ENCODE measurements at regions not wholly inside any gene's neighbourhood (a gene's known extent, or its start where the extent isn't known, plus 50 kb on each side); places are given as distances from the start of the nearest gene placed in this dataset.

- DNase-seq = no peak
Measured at GRCh38 chr20:18972251-18972876, 158.8 kb downstream of the SCP2D1 start.

GRCh38 chr20:18973529-18974173 lies 160.1 kb downstream of the SCP2D1 start:
- DNase-seq = no peak

DNA sequence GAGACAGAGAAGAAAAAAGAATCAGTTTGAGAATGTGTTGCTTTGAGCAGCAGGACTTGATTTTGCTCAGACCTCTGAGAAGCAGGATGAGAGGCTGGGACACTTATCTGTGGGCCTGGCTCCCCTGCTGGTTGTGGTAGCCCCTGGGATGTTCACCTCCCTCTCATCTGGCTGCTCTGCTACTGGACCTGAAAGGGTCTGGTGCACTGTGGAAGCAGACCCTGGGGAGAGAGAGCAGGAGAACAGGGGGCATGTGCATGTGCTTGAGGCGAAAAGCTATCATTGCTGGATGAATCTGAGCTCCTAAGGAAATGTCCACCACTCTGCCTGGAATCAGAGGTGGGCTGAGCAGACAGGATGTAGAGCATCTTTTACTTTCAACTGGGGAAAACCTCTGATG lies 161.1 kb downstream of the SCP2D1 start:
- DNase-seq = no peak

DNA sequence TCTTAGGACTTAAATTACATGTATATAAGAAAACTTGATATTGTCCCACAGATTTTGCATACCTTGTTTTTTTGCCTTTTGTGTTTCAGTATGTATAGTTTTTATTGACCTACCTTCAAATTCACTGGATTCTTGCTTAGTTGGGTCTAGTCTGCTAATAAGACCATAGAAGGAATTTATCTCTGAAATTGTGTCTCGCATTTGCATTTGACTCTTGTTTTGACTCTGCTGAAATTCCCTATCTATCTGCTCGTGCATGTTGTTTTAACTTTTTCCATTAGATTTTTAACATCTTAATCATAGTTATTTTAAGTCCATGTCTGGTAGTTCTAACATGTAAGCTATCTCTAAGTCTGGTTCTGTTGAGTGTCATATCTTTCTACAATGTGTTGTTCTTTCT lies 163.9 kb downstream of the SCP2D1 start:
- no peak for DNase-seq

- no peak for DNase-seq
Measured at GRCh38 chr20:18978311-18978710, 164.7 kb downstream of the SCP2D1 start.

DNA sequence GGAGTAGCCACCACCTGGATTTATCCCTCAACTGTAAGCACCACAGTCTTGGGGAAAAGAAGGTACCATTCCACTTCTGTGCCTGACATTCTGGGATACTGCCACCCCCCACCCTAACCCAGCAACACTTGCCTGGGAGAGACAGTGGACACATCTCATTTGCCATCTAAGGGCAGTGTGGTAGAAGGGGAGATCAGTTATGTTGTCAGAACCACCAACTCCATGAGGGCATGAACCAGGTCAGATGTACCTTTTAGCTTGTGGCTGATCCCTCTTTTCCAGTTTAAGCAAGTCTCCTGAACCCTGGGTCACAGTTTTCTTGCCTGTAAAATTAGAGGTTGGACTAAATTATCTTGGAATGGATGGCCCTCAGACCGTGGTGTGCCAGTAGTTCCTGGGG lies 165.5 kb downstream of the SCP2D1 start:
- no peak for DNase-seq

GRCh38 chr20:18981962-18982539 lies 168.5 kb downstream of the SCP2D1 start:
- DNase-seq = no peak

GRCh38 chr20:18983796-18984195 lies 170.2 kb downstream of the SCP2D1 start:
- no peak for DNase-seq

- DNase-seq = no peak
Measured at GRCh38 chr20:18984238-18985200, 170.9 kb downstream of the SCP2D1 start.

DNA sequence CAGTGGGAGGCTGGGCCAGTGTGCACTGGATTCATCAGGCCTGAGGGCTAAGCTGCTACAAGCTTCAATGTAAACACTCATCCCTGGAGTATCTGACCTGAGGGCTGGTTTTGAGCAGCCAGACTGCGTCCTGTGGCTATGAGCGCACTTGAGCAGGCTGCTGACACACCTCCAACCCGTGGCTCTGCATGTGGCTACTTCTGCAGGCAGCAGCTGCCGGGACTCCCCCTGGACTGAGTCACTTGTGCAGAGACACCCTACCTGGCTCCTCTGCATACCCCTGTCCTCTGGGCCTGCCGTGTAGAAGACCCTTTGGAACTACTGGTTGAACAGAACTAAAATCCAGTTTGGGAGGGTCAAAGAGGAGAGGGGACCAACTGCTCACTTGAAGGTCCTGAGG lies 172.0 kb downstream of the SCP2D1 start:
- DNase-seq = no peak

DNA sequence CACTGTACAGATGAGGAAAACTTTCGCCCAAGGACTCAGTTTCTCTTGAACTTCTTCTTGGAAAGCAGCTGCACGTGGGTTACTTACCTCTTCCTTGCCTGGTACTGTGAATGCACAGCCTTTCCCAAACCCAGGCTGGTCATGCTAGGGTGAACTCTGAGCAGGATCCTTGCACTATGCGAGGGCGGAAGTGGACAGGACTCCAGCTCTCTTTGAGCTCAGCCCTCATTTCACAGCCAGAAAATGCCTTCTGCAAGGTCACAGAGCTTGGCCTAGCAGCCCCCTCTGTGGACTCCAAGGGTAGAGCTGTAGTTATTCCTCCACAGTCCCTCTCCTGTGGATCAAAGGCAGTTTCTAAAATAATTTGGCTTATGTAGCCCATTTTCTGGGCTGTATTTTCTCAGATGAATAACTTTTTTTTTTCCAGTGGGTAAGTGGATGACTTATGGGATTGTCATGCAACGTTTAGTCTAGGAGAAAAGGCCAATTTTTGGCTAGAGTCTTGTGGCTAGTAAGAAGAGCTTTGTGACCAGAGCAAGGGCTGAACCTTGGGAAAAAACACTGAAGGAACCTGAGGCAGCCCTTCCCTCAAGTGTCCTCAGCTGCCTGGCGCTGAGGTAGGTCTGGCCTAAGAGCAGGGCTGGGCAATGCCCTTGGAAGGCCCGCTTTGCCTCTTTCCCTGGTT lies 172.7 kb downstream of the SCP2D1 start:
- DNase-seq = no peak

GRCh38 chr20:18986895-18987580 lies 173.5 kb downstream of the SCP2D1 start:
- no peak for DNase-seq

- DNase-seq = no peak
Measured at GRCh38 chr20:18987781-18988360, 174.3 kb downstream of the SCP2D1 start.

DNA sequence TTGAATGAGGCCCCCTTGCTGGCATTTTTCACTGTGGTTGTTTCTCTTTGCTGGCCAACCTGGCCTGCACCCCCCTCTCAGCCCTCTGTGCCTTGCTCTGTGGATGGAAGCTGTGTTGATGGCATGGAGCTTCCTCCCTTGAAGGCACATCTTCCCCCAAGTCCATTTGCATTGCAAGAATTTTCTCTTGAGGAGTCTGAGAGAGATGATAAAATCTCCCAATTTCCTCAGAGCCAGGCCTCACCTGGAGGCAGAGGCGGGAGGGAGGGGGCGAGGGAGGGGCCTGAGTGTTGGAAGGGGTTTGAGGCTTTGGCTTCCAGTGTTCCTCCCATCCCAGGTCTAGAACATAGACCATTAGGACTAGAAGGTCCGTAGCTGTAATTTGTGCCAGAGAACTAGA lies 175.1 kb downstream of the SCP2D1 start:
- no peak for DNase-seq

DNA sequence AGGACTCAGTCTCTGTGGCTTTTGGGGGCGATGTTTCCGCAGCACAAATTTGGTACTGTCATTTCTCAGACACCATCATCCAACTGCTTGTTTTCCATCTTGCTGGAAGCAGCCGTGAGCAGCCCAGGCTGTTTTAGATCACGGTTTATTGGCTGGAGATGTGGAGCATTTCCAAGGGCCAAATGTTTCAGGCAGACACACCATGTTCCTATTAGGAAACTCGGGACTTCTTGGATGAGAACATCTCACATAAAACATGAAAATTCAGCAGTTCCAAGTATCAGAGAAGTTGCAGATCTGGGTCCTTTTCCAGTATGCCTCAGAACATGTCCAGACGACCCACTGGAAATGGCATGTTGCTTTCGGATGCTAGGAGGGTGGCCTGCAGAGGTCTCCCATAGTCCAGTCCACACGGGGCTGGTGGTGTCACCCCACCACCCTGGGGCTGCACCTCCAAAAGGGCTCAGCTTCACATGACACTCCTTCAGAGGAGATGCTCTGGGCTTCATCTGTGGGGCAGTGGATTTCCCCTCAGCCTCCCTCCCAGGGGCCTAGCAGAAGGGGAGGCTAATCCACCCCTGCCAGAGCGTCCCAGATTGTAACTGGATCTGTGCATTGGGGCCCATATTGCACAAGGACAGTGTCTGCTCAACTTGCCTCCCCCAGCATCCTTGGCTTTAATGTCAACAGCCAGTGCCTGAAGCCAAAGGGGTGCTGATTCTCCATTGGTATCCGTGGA lies 176.3 kb downstream of the SCP2D1 start:
- no peak for DNase-seq

GRCh38 chr20:18991012-18991411 lies 177.4 kb downstream of the SCP2D1 start:
- DNase-seq = no peak

- DNase-seq = no peak
Measured at GRCh38 chr20:18992418-18992817, 178.8 kb downstream of the SCP2D1 start.

DNA sequence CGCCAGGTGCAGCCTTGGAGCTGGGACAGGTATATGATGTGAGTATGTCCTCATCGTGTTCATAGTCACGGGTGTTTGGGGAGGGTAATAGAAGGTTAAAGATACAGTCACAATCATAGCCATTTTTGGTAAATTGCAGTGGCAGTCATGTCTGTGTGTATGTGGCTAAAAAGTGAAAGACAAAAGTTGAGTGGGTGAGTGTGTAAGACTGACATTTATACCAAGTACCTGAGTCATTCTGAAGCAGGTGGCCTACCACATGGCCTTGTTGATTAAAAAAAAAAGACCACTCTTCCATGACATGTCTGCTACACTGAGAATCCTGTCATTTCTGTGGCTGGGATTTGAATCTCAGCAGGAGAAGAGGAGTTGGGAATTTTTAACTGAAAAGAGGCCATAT lies 181.9 kb downstream of the SCP2D1 start:
- no peak for DNase-seq

DNA sequence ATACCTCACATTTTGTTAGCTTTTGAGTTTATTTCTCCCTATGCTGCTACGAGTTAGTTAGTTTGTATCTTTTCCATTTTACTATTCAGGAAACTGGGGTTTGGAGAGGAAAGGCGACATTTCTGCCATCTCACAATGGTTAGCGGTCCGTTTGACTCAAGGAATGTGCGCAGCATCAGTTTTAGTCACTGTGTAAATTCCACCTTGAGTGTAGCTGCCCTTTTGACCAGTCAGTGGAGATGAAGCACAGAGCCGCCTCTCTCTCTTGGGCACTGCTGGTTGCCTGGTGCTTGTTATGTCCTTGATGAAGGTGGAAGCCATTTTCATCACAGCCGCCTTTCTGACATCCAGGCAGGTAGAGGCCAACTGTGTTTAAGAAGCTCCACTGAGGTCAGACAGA lies 185.5 kb downstream of the SCP2D1 start:
- DNase-seq = no peak

- DNase-seq = no peak
Measured at GRCh38 chr20:19000078-19000477, 186.5 kb downstream of the SCP2D1 start.

DNA sequence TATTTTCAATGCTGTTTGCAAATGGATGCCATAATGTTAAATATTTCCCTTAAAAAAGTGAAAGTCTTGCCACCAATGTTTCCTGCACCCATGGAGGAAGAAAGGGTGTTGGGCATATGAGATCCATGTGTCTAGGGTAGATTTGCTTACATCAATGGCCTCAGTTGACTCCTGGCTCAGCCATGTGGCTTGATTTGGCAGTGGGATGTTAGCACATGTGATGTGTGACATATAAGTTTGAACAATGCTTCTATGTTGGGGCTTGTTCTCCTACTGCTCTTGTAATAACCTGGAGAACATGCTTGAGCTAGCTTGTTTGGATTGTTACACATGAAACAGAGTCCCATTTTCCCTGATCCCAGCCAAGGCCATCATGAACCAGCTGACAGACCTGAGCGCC lies 187.6 kb downstream of the SCP2D1 start:
- DNase-seq = no peak
